ENCODE measurements at regions not wholly inside any gene's neighbourhood (a gene's known extent, or its start where the extent isn't known, plus 50 kb on each side); places are given as distances from the start of the nearest gene placed in this dataset.
"Not testable (repeated sequence)": the region's sequence is repeated elsewhere in the genome, so short reads cannot be mapped to it uniquely, and the experiment has no call there.

DNA sequence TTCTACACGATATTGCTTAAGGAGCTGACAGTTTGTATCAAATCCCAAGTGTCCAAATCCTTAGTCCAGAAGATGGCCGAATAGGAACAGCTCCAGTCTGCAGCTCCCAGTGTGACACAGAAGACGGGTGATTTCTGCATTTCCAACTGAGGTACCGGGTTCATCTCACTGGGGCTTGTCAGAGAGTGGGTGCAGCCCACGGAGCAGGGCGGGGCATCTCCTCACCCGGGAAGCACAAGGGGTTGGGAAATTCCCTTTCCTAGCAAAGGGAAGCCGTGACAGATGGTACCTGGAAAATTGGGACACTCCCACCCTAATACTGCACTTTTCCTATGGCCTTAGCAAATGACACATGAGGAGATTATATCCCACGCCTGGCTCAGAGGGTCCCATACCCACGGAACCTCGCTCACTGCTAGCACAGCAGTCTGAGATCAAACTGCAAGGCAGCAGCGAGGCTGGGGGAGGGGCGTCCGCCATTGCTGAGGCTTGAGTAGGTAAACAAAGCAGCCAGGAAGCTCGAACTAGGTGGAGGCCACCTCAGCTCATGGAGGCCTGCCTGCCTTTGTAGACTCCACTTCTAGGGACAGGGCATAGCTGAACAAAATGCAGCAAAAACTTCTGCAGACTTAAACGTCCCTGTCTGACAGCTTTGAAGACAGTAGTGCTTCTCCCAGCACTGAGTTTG is 162.3 kb upstream of the MAP2 start:
- TF ChIP-seq, protein P1, sequence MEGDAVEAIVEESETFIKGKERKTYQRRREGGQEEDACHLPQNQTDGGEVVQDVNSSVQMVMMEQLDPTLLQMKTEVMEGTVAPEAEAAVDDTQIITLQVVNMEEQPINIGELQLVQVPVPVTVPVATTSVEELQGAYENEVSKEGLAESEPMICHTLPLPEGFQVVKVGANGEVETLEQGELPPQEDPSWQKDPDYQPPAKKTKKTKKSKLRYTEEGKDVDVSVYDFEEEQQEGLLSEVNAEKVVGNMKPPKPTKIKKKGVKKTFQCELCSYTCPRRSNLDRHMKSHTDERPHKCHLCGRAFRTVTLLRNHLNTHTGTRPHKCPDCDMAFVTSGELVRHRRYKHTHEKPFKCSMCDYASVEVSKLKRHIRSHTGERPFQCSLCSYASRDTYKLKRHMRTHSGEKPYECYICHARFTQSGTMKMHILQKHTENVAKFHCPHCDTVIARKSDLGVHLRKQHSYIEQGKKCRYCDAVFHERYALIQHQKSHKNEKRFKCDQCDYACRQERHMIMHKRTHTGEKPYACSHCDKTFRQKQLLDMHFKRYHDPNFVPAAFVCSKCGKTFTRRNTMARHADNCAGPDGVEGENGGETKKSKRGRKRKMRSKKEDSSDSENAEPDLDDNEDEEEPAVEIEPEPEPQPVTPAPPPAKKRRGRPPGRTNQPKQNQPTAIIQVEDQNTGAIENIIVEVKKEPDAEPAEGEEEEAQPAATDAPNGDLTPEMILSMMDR (IDR thresholded peaks at IDR 0.05; ENCODE audit: control extremely low read depth in 1 of 3, insufficient read depth in 1 of 3, low read depth in 1 of 3, low read length in 3 of 3), result not testable (repeated sequence)
- TF ChIP-seq BRCA1 (IDR thresholded peaks at IDR 0.05; ENCODE audit: low read depth, low read length); POLR2AphosphoS5 (IDR thresholded peaks at IDR 0.05; ENCODE audit: low read depth, low read length); CHD2 (IDR thresholded peaks at IDR 0.05; ENCODE audit: low read length); SP2 (IDR thresholded peaks at IDR 0.05; ENCODE audit: low read length); SIN3A (conservative IDR thresholded peaks at IDR 0.05 in 1 of 2, IDR thresholded peaks at IDR 0.05 in 1 of 2; ENCODE audit: low read depth in 1 of 2, low read length in 2 of 2); EP300 (IDR thresholded peaks at IDR 0.05; ENCODE audit: borderline replicate concordance in 1 of 2, low read depth in 2 of 2, low read length in 2 of 2); EZH2 (IDR thresholded peaks at IDR 0.05; ENCODE audit: low read depth, low read length, severe bottlenecking); POLR2A (IDR thresholded peaks at IDR 0.05; ENCODE audit: control extremely low read depth in 1 of 2, low read depth in 2 of 2, low read length in 2 of 2); HDAC6 (IDR thresholded peaks at IDR 0.05; ENCODE audit: low read depth, low read length): not testable (repeated sequence)
- TF ChIP-seq, protein P2, sequence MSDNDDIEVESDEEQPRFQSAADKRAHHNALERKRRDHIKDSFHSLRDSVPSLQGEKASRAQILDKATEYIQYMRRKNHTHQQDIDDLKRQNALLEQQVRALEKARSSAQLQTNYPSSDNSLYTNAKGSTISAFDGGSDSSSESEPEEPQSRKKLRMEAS (IDR thresholded peaks at IDR 0.05), result not testable (repeated sequence)
